ENCODE measurements at regions not wholly inside any gene's neighbourhood (a gene's known extent, or its start where the extent isn't known, plus 50 kb on each side); places are given as distances from the start of the nearest gene placed in this dataset.
"Not testable (repeated sequence)": the region's sequence is repeated elsewhere in the genome, so short reads cannot be mapped to it uniquely, and the experiment has no call there.

DNA sequence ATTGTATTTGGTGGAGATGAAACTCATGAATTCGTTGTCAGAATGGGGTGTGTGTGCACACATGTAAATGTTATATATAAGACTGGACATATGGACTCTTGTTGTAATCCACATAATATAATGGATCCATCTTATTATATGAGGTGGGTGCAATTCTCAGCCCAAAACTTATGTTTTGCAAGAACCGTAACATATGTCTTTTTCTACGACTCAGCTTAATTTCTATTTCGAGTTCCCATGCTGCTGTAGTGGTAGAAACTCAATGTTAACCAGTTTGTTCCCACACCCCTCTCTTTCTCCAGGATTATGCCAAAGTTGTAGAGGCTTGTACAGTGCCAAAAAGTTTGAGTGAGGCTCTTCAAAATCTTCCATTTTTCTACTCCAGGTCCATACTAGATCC lies 112.5 kb upstream of the SPOPL start:
- no peak for DNase-seq

DNA sequence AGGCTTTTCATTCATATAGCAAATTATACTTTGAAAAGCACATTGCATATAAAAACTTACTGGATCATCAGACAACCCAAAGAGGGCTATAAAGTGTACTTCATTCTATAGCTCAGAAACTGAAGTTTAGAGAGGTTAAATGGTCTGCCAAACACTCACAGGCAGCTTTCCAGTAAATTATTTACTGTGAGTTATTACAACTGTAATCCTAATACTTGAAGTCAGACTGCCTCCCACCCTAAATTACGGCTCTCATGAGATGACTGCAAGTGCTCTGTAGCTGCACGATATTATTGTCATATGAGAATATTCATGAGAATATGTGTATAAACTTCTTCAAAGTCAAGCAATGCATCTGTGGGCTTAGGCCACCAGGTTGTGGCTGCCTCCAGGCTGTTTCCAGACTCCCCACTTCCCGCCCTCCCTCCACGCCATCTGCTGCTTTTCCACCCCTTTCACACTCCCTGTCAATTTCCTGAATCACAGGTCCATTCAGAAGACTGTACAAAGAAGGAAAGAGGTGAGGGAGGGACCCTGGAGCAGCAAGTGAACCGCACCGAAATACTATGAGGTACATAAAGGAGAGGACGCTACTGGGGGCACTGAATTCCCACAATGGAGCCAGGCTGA lies 111.1 kb upstream of the SPOPL start:
- DNase-seq: no peak

DNA sequence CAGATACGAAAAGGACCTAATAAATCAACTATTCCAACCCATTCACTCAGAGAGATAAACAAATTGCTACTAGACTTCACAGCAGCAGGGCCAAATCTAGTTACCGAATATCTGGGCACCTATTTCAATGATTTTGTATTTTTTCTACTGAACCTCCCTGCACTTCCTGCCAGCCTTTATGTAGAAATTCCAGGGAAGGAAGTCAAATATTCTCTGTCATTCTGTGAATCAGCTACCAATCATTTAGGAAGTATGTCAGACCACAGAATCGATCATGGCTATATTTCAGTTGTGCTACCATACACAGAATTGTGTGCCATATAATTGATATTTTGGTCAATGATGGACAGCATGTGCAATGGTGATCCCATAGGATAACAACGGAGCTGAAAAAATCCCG lies 109.6 kb upstream of the SPOPL start:
- DNase-seq: no peak

DNA sequence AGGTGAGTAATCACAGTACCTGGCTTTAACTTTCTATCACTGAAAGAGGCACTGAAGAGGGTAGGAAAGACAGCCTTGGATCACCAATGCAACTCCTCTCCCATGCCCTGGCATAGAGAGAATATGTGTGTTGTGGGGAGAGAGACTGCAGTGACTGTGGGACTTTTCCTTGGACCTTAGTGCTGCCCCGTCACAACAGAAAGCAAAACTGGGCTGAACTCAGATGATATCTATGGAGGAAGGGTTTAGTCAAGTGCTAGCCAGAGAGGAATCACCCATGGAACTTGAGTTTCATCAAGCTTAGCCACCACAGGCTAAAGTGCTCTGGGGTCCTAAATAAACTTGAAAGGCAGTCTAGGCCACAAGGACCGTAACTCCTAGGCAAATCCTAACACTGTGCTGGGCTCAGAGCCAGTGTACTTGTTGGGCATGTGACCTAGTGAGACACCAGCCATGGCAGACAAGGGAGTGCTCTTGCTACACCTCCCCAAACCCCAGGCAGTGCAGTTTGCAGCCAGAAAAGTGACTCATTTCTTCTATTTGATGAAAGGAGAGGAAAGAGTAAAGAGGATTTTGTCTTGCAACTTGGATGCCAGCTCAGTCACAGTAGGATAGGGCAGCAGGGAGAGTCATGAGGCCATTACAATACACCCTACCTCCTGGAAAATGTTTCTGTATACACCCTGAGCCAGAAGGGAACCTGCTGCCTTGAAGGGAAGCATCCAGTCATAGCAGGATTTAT lies 105.8 kb upstream of the SPOPL start:
- no peak for DNase-seq

DNA sequence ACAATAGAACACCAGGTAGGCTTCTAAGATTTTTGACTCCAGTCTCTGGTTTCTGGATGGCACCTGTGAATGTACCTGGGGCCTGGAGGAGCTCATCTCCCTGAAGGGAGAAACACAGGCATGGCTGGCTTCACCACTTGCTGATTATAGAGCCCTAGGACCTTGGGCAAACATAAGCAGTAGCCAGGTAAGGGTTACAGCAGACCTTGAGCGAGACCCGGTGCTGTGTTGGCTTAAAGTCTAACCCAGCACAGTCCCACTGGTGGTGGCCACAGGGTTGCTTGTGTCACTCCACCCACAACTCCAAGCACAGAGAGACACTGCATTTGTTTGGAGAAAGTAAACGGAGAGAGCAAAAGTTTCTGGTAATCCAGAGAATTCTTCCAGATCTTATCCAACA lies 104.7 kb upstream of the SPOPL start:
- no peak for DNase-seq

DNA sequence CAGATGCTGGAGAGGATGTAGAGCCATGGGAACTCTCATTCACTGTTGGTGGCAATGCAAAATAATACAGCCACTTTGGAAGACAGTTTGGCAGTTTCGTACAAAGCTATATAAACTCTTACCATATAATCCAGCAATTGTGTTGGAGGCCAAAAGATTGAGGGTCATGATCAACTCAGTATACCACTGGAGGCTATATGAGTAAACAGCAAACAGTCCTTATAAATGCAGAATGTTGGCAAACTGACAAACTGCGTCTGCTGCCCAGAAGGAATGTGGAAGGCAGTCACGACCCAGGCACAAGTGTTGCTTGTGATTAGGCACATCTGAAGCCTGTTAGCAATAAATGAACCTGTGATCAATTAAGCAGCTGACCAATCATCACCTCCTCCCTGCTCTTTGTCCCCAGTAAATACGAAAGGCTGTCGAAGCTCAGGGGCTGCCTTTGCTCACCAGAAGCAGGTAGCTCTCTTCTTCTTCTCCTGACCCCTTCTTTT lies 98.1 kb upstream of the SPOPL start:
- DNase-seq: no peak

DNA sequence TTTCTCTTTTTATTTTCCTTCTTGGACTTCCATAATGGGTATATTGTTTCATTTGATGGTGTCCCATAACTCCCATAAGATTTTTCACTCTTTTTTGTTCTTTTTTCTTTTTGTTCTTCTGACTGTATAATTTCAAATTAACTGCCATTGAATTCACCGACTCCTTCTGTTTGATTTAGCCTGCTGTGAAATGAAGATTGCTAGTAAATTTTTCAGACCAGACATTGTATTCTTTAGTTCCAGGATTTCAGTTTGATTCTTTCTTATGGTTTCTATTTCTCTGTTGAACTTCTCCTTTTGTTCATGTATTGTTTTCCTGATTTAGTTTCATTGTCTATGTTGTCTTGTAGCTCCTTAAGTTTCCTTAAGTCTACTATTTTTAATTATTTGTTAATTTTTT lies 87.6 kb upstream of the SPOPL start:
- no peak for DNase-seq

DNA sequence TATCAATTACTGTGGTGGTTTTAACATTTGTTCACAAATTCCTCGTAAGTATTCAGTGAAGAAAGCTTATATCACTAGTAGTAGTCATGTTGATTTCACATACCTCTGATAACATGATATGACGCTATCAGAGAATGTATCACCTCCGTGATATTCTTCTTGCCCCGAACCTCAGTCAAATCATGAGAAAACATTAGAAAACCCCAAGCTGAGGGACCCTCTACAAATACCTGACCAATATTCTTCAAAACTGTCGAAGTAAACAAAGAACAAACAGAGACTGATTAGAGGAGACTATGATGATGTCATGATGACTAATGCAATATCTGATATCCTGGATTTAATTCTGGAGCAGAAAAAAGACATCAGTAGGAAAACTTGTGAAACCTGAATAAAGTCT lies 85.6 kb upstream of the SPOPL start:
- no peak for DNase-seq

DNA sequence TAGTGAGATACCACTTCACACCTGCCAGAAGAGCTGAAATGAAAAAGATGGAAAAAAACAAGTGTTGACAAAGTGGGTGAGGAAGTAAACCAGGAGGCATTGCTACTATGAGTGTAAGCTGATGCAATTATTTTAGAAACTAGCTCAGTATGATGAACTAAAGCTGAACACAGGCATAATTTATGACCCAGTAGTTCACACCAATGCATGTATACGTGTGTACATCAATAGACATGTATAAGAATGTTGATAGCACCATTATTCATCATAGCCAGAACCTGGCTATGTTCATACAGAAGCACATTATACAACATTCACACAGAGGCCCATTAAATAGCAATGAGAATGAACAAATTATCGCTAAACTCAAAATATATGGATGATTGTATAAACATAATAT lies 83.1 kb upstream of the SPOPL start:
- DNase-seq: no peak

DNA sequence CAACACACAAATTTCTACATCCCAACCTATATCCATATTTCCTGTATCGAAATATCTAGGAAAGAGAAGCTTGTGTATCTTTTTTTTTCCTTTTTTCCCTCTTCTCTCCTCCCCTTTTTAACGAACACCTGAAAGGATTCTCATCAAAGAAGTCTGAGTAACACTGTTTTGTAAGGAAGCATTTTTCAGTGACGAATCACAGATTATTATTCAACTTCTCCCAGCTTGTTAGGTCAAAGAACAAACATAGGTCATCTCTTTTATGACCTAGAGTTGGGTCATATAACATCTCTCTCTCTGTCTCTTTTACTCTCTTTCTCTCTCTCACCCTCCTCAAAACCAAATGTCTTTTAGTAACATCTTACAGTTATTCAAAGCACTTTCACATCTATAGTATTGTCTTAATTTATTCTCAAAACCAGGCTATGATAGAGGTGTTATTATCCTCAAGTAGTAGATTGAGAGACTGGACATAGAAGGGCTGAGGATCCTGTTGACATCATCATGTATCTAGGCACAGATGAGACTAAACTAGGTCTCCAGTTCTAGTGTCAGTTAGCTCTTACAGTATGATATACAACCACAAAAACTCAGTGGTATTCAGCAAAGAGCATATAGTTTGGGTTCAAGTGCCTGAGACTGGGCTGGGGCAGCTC lies 80.1 kb upstream of the SPOPL start:
- DNase-seq: no peak

DNA sequence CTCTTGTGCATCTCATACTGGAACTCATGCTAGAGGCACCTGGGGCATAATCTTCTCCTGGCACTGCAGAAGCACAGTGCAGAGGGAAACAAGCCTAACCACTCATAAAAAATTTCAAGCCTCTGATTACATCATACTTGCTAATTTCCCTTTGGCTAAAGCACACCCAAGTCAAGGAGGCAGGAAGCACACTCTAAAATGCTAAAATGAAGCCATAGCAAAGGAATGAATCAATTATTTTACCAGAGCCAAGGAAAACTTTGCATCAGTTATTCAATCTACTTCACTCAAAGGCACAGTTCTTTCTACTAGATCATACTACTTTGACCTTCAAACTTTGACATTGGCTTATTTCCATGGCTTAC lies 79.6 kb upstream of the SPOPL start:
- DNase-seq: peak; percentile 37 to 40

DNA sequence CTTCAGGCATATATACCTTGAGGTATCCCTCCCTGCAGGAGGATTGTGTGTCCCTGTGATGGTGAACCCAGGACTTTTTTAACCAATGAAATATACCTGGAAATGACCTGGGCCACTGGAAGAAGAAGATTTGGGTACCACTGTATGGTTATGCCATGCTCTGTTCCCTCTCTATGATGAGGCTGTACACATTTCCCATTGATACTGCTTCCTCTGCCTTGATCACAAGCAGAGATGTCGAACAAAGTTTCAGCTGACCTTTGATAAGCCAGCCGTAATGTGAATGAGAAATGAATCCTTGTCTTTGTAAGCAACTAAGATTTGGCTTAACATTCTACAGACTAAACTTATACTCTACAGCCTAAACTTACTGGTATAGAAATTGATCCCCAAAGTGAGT lies 78.4 kb upstream of the SPOPL start:
- DNase-seq: no peak

DNA sequence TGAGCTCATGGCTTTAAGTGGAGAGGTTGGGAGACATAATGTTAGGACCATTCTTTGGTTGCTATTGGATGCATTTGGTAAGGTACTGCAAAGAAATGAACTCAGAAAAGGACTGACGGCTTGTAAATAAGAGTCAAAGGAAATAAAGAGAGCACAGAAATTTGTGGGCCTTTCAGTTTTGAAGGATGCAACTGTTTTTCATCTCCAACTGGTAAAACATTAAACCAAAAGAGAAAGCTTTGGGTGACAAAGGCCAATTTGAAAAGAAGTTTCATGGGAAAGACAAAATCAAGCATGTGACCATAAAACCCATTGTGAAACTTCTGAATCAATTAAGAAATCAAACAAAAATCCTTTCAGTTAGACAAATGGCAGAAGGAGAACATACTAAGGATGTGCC lies 77.8 kb upstream of the SPOPL start:
- no peak for DNase-seq

DNA sequence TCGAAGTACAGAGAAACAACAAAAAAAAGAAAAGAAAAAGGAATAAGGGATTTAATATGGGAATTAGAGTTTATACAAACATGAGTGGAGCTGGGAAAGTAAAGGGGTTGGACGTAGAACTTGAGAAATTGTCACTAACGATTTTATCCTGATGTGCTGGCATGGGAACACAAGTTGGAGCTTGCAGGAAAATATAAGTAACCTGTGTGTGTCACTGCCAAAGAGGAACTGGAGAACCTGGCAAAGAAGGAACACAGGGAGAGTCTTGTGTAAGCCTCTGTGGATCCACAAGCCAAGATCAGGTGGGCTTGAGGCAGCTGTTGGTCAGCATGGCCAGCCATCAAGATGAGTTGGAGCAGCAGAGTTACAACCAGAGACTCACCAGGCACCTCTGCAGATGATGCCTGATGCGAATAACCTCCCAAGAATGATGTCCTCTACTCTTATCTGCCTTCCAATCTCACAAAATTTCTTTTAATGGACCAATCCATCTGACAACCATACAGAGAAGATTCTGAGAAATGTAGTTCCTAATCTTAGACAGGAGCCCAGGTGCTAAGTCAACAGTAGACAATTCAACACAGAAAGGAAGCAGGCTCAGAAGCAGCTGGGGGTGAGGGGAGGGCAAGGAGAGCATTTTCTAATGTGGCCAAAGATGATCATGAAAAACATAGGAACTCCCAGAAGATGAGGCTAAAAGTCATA lies 77.0 kb upstream of the SPOPL start:
- no peak for DNase-seq

DNA sequence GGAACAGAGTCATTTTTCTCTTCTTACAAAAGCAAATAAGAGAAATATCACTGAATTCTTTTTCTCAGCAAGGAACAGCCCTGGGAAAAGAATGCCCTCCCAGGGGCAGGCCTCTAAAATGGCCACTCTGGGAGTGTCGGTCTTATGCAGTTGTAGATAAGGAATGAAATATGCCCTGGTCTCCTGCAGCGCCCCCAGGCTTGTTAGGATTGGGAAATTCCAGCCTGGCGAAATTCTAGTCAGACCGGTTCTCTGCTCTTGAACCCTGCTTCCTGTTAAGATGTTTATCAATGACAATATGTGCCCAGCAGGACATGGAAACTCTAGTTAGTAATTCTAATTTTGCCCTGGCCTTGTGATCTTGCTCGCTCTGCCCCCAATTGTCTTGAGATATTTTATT lies 75.5 kb upstream of the SPOPL start:
- not testable (repeated sequence) for DNase-seq

DNA sequence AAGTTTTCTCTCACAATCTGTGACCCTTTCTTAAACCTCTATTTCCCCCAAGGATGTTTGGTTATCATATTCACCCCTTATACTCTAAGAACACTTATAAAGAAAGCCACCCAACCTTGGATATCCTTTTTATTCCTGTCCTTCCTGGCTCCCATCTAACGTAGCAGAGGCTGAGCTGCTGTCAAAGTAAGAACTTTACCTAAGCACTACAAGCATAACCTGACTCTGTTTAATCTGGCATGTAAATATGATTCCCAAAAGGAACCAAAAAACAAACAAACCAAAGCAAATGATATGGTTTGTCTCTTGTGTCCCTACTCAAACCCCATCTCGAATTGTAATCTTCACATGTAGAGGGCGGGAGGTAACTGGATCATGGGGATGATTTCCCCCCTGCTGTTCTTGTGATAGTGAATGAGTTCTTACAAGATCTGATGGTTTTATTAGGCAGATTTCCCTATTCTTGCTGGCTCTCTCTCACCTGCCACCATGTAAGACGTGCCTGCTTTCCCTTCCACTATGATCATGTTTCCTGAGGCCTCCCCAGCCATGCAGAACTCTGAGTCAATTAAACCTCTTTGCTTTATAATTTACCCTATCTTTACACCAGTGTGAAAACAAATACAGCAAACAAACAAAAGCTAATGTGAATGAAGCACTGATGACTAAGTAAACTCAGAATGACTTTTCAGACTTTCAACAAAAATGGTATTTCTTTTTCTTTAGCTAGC lies 72.7 kb upstream of the SPOPL start:
- DNase-seq: no peak

DNA sequence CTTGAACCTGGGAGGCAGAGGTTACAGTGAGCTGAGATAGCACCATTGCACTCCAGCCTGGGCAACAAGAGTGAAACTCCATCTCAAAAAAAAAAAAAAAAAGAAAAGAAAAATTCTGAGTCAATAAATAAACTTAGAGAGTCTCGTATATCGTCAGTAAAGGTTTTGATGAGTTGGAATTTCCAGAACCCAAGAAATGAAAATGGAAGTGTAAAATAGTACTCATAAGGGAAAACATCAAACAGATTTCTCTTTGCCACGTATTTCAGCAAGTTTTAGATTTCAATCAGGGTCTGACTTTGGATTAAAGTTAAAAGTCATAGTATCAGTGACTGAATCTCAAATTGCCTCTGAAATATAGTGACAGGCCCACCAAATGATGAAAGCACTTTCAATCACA lies 71.4 kb upstream of the SPOPL start:
- no peak for DNase-seq

DNA sequence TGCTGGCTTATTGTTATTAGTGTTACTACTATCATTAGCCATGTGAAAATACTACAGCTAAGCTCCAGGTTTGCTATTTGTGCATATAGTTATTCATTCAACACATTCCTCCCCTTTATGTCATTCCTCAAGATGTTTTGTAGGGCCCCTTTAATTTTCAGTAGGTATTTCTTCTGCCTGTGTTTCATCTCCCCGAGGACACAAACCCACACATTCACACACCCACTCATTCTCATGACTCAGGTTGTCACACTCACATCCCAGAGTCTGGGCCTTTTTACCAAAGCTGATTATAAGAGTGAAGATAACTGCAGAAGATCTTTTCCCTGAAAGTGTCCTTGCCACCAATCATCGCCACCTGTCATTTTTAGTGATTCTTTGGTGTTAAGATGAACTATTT lies 68.6 kb upstream of the SPOPL start:
- DNase-seq: no peak

DNA sequence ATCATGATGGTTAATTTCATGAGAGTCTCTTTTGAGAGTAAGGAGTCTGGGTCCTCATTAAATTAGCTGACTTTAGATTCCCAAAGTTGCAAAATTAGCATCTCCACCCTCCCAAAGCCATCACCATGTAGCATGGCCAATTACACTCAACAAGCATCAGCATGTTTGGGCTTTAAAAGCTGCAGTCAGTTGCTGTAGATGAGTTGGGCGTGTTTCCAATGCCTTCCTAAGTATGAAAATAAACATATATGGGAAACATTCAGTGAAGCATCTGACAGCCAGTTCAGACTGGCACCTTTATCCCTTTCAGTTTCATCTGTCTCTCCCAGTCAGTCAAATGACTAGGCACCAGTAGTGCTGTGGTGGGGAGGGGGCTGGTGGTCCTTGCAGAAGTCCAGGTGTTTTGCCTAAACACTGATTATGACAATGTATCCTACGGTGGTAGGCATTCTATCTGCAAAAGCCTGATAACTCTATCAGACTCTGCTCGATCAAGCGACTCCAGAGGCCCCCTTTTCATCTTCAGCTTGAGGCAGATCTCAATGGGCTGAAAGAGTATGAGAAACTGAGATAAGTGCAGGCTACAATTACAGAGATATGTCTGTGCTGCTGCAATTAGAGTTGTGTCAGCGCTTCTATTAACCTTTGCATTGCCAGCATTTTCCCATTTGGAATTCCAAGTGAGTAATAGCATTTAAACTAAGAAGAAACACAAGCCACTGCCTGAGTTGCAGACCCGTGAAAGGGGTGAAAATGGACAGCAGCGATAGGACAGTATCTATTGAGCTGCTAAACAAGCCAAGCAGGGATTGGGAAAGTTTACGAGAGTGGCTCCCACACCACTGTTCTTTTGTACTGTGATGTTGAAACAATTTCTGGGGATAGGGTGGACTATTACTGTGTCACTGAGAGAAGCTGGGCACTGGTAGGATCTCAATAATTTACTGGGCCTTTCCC lies 67.3 kb upstream of the SPOPL start:
- peak in 1 of 2 donors; percentile 8 for DNase-seq

DNA sequence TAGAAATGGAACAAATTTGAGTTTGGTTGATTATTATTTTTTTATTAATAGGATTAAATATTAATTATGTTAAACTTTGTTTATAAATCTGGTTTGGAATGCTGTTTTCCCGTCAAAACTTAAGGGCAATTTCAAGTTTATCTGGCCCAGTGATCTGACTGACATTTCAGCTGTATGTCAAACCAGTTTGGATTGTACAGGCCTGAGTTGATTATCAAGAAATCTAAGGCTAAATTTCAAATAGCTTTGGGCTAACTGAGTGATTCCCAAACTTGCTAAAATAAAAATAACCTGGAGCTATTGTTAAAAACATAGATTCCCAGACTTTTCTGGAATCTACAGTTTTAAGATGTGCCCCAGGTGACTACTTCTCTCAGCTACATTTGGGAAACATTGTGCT lies 65.9 kb upstream of the SPOPL start:
- no peak for DNase-seq

DNA sequence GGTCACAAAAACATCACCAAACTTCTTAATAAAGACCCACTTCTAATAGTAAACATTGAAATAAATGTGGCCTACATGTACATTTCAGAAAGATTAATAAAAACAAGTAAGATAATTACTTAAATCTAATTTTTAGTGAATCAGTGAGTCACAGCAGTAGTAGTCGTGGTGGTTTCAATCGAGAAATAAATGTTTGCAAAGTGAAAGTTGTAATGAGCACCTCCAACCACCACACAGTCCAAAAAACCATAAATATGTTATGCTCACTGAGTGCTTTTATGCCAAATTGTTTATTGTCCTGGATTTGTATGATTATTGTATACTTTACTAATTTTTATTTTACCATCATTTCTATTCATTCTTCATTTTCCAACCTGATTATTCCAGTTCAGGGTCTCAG lies 61.8 kb upstream of the SPOPL start:
- DNase-seq: no peak
